HG02840 (cell line): ENCODE measurements at regions not wholly inside any gene's neighbourhood (a gene's known extent, or its start where the extent isn't known, plus 50 kb on each side); places are given as distances from the start of the nearest gene placed in this dataset.
"Not testable (repeated sequence)": the region's sequence is repeated elsewhere in the genome, so short reads cannot be mapped to it uniquely, and the experiment has no call there.

ENCODE experiments used
- ATAC-seq: cut with Tn5 transposase; IDR thresholded peaks from one replicate; pipeline ENCODE4 v1.9.1; 2021; ENCODE audit warnings: mild to moderate bottlenecking, moderate library complexity, moderate number of reproducible peaks; ENCODE audit not compliant: unreplicated experiment, low FRiP score

- no peak for ATAC-seq
These were observed 50.5 kb upstream of the CD99 start for GRCh38 chrX:2640436-2641150.

DNA sequence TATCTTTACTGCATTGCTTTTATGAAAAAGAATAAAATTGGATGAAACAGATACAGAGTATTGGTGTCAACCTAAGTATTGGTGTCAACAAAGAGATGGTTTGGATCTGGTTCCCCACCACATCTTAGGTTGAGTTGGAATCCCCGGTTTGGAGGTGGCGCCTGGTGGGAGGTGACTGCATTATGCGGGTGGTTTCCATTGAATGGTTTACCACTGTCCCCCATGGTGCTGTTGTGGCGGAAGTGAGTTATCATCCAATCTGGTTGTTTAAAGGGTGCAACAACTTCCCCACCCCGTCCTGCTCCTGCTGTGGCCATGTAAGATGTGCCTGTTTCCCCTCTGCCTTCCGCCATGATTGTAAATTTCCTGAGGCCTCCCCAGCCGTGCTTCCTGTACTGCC lies 52.8 kb upstream of the CD99 start:
- no peak for ATAC-seq

- no peak for ATAC-seq
These were observed 55.8 kb upstream of the CD99 start for GRCh38 chrX:2635342-2635741.

- ATAC-seq: no peak
These were observed 58.3 kb upstream of the CD99 start for GRCh38 chrX:2632533-2633504.

DNA sequence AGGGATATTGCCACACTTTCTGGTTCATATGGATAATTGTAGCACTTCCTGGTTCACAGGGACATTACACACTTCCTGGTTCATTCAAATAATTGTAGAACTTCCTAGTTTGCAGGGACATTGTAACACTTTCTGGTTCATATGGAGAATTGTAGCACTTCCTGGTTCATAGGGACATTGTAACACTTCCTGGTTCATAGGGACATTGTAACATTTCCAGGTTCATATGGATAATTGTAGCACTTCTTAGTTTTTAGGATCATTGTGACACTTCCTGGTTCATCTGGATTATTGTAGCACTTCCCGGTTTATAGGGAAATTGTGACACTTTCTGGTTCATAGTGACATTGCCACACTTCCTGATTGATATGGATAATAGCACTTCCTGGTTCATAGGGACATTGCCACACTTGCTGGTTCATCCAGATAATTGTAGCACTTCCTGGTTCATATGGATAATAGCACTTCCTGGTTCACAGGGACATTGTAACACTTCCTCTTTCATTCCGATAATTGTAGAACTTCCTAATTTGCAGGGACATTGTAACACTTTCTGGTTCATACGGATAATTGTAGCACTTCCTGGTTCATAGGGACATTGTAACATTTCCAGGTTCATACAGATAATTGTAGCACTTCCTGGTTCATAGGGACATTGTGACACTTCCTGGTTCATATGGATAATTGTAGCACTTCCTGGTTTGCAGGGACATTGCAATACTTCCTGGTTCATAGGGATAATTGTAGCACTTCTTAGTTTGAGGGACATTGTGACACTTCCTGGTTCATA lies 59.2 kb upstream of the CD99 start:
- ATAC-seq: no peak

DNA sequence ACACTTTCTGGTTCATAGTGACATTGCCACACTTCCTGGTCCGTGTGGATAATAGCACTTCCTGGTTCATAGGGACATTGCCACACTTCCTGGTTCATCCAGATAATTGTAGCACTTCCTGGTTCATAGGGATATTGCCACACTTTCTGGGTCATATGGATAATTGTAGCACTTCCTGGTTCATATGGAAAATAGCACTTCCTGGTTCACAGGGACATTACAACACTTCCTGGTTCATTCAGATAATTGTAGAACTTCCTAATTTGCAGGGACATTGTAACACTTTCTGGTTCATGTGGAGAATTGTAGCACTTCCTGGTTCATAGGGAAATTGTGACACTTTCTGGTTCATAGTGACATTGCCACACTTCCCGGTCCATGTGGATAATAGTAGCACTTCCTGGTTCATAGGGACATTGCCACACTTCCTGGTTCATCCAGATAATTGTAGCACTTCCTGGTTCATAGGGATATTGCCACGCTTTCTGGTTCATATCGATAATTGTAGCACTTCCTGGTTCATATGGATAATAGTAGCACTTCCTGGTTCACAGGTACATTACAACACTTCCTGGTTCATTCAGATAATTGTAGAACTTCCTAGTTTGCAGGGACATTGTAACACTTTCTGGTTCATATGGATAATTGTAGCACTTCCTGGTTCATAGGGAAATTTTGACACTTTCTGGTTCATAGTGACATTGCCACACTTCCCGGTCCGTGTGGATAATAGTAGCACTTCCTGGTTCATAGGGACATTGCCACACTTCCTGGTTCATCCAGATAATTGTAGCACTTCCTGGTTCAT lies 60.0 kb upstream of the CD99 start:
- not testable (repeated sequence) for ATAC-seq

DNA sequence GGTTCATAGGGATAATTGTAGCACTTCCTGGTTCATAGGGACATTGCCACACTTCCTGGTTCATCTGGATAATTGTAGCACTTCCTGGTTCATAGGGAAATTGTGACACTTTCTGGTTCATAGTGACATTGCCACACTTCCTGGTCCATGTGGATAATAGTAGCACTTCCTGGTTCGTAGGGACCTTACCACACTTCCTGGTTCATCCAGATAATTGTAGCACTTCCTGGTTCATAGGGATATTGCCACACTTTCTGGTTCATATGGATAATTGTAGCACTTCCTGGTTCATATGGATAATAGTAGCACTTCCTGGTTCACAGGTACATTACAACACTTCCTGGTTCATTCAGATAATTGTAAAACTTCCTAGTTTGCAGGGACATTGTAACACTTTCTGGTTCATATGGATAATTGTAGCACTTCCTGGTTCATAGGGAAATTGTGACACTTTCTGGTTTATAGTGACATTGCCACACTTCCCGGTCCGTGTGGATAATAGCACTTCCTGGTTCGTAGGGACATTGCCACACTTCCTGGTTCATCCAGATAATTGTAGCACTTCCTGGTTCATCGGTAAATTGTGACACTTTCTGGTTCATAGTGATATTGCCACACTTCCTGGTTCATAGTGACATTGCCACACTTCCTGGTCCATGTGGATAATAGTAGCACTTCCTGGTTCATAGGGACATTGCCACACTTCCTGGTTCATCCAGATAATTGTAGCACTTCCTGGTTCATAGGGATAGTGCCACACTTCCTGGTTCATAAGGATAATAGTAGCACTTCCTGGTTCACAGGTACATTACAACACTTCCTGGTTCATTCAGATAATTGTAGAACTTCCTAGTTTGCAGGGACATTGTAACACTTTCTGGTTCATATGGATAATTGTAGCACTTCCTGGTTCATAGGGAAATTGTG lies 60.8 kb upstream of the CD99 start:
- ATAC-seq: not testable (repeated sequence)

GRCh38 chrX:2629316-2630007 lies 61.6 kb upstream of the CD99 start:
- ATAC-seq: no peak

GRCh38 chrX:2628751-2629315 lies 62.3 kb upstream of the CD99 start:
- ATAC-seq: no peak

- peak; percentile 78 for ATAC-seq
These were observed 63.7 kb upstream of the CD99 start for GRCh38 chrX:2627272-2627867.

- no peak for ATAC-seq
These were observed 64.3 kb upstream of the CD99 start for GRCh38 chrX:2626750-2627149.

GRCh38 chrX:2620576-2620975 lies 70.5 kb upstream of the CD99 start:
- no peak for ATAC-seq

DNA sequence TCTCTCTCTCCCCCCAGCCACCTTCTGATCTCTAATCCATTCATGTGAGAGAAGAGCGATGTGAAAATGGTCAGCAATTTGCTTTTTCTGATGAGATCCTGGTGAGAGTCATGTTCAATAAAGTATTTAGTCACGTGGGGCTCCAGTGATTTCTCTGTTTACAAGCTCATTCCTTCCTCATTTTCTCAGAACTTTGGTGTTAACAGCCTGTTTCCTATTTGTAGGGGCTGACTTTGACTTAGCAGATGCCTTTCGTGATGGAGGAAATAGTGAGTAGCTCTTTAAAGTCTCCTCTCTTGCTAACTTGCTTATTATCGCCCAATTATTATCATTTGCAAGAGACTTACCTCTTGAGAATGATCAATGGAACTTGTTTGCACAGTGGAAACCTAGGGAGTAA lies 72.6 kb upstream of the CD99 start:
- no peak for ATAC-seq

GRCh38 chrX:2614911-2615310 lies 76.2 kb upstream of the CD99 start:
- ATAC-seq: no peak

GRCh38 chrX:2610246-2611170 lies 80.6 kb upstream of the CD99 start:
- ATAC-seq: no peak

- peak; percentile 43 for ATAC-seq
These were observed 81.5 kb upstream of the CD99 start for GRCh38 chrX:2609431-2610238.
